ENCODE measurements at regions not wholly inside any gene's neighbourhood (a gene's known extent, or its start where the extent isn't known, plus 50 kb on each side); places are given as distances from the start of the nearest gene placed in this dataset.

- intact Hi-C loops (cut with DNase I): no loop called here
- DNase-seq (ENCODE audit: low spot score): no peak
Measured at GRCh38 chr20:7022597-7022996, 255.1 kb downstream of the BMP2 start.

- intact Hi-C loops (cut with DNase I): no loop called here
- no peak for DNase-seq (ENCODE audit: low spot score)
Measured at GRCh38 chr20:7025635-7026034, 258.1 kb downstream of the BMP2 start.

- DNase-seq (ENCODE audit: low spot score): no peak
- intact Hi-C loops (cut with DNase I): no loop called here
Measured at GRCh38 chr20:7029019-7029418, 261.5 kb downstream of the BMP2 start.

GRCh38 chr20:7031222-7031621 is 263.7 kb downstream of the BMP2 start:
- intact Hi-C loops (cut with DNase I): no loop called here
- no peak for DNase-seq (ENCODE audit: low spot score)

- DNase-seq (ENCODE audit: low spot score): no peak
- intact Hi-C loops (cut with DNase I): no loop called here
Measured at GRCh38 chr20:7038029-7038428, 270.5 kb downstream of the BMP2 start.

- DNase-seq (ENCODE audit: low spot score): no peak
- intact Hi-C loops (cut with DNase I): no loop called here
Measured at GRCh38 chr20:7057611-7058010, 290.1 kb downstream of the BMP2 start.

GRCh38 chr20:7078804-7079203 is 311.3 kb downstream of the BMP2 start:
- DNase-seq (ENCODE audit: low spot score): no peak
- intact Hi-C loops (cut with DNase I): no loop called here

- no peak for DNase-seq (ENCODE audit: low spot score)
- intact Hi-C loops (cut with DNase I): no loop called here
Measured at GRCh38 chr20:7080472-7080871, 313.0 kb downstream of the BMP2 start.

- DNase-seq (ENCODE audit: low spot score): no peak
- intact Hi-C loops (cut with DNase I): no loop called here
Measured at GRCh38 chr20:7085467-7085866, 318.0 kb downstream of the BMP2 start.

GRCh38 chr20:7087803-7088202 is 320.3 kb downstream of the BMP2 start:
- intact Hi-C loops (cut with DNase I): no loop called here
- no peak for DNase-seq (ENCODE audit: low spot score)

GRCh38 chr20:7090001-7090400 is 322.5 kb downstream of the BMP2 start:
- intact Hi-C loops (cut with DNase I): no loop called here
- DNase-seq (ENCODE audit: low spot score): no peak

GRCh38 chr20:7090811-7091210 is 323.3 kb downstream of the BMP2 start:
- DNase-seq (ENCODE audit: low spot score): no peak
- intact Hi-C loops (cut with DNase I): no loop called here

- DNase-seq (ENCODE audit: low spot score): no peak
- intact Hi-C loops (cut with DNase I): no loop called here
Measured at GRCh38 chr20:7091655-7092054, 324.2 kb downstream of the BMP2 start.

- intact Hi-C loops (cut with DNase I): no loop called here
- no peak for DNase-seq (ENCODE audit: low spot score)
Measured at GRCh38 chr20:7094438-7094997, 327.0 kb downstream of the BMP2 start.

GRCh38 chr20:7106910-7107309 is 339.4 kb downstream of the BMP2 start:
- no peak for DNase-seq (ENCODE audit: low spot score)
- intact Hi-C loops (cut with DNase I): no loop called here

GRCh38 chr20:7108929-7109328 is 341.4 kb downstream of the BMP2 start:
- no peak for DNase-seq (ENCODE audit: low spot score)
- intact Hi-C loops (cut with DNase I): no loop called here

GRCh38 chr20:7113577-7114466 is 346.3 kb downstream of the BMP2 start:
- intact Hi-C loops (cut with DNase I): no loop called here
- no peak for DNase-seq (ENCODE audit: low spot score)

- no peak for DNase-seq (ENCODE audit: low spot score)
- intact Hi-C loops (cut with DNase I): no loop called here
Measured at GRCh38 chr20:7123457-7123856, 356.0 kb downstream of the BMP2 start.

- no peak for DNase-seq (ENCODE audit: low spot score)
- intact Hi-C loops (cut with DNase I): no loop called here
Measured at GRCh38 chr20:7124120-7124519, 356.6 kb downstream of the BMP2 start.

GRCh38 chr20:7136886-7137285 is 369.4 kb downstream of the BMP2 start:
- DNase-seq (ENCODE audit: low spot score): no peak
- intact Hi-C loops (cut with DNase I): no loop called here

Data from posterior vena cava (tissue), 2 donors.